Fibroblast of skin of left quadriceps (primary cell): ENCODE measurements at regions not wholly inside any gene's neighbourhood (a gene's known extent, or its start where the extent isn't known, plus 50 kb on each side); places are given as distances from the start of the nearest gene placed in this dataset.
"Not testable (repeated sequence)": the region's sequence is repeated elsewhere in the genome, so short reads cannot be mapped to it uniquely, and the experiment has no call there.

Source experiments
- DNase-seq, 2 experiments: peaks; one replicate each; pipeline ENCODE4 v3.0.0-alpha.2; 2013; ENCODE audit warnings: low read depth in 2 of 2

DNA sequence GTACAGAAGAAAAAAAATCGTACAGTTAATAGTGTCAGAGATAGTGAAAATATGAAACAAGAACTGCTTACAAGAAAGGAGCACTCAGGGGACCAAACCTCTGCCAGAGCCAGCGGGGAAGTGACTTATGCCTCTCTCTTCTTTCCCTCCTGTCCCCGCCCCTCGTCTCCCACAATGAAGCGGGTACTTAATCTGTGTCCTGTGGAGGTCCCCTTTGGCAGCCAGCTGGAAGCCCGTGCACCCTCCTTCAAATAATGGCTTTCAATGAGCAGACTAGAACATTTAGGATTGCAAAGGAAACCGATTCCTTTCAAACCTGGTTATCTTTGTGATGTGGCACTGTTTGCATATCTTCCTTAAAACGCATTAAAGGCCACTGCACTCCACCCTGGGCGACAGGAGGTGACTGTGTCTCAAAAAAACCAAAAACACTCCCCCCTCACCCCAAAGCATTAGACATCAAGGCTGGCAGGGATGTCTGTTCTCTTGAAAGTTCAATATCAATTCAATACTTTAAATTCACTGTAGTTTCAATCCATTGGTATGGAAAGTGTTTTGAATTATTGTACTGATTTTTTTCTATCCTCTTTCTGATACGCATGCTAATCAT lies 51.7 kb downstream of the PPIAL4C start:
- DNase-seq: not testable (repeated sequence)

- DNase-seq: peak; percentile 88
Observed at GRCh38 chr1:149636286-149637122, 52.9 kb downstream of the PPIAL4C start.

DNA sequence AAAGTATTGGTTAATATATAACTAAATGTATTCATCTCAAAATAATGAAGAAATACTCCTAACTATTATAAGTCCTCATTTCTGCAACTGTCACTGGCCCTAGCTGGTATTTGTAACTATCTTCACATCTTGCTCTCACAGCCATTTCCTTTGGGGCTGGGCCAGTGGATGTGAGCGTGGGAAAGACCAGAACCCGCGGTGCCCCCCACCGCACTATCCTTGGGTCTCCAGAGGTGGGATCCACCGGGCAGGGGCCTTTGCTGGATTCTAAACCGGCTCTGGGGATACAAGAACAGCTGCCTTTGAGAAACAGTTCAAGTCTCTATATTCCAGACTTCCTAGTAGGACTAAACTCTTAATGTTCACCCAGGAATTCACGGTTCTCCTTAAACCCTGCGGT lies 54.8 kb downstream of the PPIAL4C start:
- DNase-seq: not testable (repeated sequence)

- DNase-seq: not testable (repeated sequence)
Observed at GRCh38 chr1:149638901-149639658, 55.4 kb downstream of the PPIAL4C start.

- not testable (repeated sequence) for DNase-seq
Observed at GRCh38 chr1:149641179-149641578, 57.5 kb downstream of the PPIAL4C start.

DNA sequence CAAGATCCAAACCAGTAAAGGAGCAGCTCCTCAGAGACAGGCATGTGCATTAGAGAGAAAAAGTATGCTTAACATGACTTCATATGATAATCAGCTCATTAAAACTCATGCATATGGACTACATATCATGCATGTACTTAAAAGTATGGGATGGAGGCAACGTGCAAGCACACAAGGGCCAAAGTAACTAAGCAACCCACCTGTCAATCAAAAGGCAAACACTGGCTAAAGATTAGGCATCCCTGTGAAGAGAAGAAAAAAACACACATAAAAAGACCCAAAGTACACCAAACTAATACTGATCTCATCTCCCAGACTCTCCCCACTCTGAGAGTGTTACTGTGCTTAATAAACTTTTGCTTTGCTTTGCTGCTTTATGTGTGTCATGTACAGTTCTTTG lies 61.2 kb downstream of the PPIAL4C start:
- DNase-seq: not testable (repeated sequence)

DNA sequence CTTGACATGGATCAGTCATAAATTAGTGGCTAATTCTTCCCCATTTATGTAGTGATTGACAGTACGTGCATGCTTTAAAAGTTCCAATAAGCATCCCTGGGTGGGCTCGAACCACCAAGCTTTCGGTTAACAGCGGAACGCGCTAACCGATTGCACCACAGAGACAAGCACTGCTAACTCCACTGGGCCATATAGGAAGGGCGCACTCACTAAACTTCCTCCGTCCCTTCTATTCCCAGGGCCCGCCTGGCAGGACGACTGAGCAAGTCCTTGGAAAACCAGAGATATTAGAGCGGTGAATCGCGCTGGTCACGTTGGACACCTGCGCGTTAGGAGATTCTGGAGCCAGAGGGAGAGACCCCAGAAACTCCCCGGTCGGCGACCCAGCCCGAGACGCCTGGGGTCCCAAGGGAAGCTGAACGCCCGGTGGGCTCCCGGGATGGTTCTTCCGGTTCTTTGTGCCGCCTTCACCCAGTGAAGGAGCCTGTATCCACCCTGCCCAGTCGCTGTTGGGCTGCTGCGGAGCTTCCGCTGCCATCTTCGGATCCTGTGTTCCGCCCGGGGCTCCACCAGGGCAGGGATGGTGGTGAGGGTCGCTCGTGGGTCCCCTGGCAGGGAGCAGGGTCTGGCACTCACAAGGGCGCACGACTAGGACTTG lies 62.8 kb downstream of the PPIAL4C start:
- not testable (repeated sequence) for DNase-seq

GRCh38 chr1:149647018-149647373 lies 63.3 kb downstream of the PPIAL4C start:
- DNase-seq: not testable (repeated sequence)

DNA sequence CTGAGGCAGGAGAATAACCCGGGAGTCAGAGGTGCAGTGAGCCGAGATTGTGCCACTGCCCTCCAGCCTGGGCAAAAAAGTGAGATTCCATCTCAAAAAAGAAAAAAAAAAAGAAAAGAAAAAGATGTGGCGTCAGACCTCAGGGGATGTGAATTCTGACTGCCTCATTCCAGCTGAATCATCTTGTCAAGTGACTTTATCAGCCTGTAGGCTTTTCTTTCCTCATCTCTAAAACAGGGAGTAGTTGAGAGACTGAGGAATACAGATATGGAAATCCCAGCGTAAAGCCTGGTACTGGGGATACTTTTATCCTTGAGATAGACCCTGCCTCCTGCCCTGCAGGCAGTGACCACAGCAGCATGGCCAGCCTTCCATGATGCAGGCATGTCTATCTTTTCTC lies 74.1 kb downstream of the PPIAL4C start:
- not testable (repeated sequence) for DNase-seq

DNA sequence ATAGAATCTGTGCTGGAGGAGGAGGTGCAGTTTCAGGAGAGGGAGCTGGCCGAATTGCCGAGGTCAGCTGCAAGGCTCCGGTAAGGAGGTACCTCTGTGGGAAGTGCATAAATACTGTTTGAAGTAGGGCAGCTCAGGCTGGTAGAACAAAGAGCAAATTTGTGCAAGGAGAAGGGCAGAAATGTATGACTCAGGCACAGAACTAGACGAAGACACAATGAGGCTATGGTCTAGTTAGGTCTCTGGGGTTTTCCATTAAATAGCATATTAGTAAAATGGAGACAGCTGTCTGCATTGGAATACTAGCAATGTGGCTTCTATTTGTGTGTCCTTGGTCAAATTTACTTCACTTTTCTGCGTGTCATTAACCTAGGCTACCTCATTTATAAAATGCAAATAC lies 74.5 kb downstream of the PPIAL4C start:
- not testable (repeated sequence) for DNase-seq

DNA sequence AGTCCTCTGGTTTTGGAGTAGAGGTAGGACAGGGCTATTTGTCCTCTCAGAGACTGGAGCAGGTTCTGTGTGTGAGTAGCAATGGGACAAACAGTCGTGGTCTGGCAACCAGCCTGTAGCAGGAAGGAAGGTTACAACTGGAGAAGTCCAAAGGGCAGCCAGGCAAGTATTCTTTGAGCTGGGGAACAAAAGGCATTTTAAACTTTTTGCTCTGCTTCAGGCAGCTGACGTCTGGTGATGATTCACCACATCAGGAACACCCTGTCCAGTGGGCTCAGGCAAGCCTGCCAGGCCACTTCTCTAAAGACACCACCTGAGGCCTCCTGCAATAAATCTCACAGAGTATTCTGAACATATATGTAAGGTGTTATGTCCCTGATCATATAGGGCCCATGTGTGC lies 81.0 kb downstream of the PPIAL4C start:
- not testable (repeated sequence) for DNase-seq

- not testable (repeated sequence) for DNase-seq
Observed at GRCh38 chr1:149665033-149665432, 81.4 kb downstream of the PPIAL4C start.

DNA sequence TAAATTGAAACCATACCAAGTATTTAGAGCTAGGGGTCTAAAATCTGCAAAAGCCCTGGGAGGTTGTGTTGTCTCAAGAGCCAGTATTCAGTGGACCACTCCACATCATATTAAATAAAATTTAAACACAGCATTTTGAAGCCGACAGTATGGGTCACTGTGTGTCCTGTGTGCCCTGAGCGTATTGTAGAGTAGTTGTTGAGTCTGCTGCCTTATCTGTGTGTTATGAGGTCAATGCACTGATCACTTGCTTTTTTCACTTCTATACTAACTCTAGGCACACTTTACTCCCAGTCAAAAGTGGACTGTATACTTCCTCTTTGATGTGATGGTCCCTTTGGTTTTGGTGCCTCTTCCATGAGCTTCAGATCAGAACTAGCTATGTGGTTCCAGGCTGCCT lies 81.9 kb downstream of the PPIAL4C start:
- DNase-seq: not testable (repeated sequence)

DNA sequence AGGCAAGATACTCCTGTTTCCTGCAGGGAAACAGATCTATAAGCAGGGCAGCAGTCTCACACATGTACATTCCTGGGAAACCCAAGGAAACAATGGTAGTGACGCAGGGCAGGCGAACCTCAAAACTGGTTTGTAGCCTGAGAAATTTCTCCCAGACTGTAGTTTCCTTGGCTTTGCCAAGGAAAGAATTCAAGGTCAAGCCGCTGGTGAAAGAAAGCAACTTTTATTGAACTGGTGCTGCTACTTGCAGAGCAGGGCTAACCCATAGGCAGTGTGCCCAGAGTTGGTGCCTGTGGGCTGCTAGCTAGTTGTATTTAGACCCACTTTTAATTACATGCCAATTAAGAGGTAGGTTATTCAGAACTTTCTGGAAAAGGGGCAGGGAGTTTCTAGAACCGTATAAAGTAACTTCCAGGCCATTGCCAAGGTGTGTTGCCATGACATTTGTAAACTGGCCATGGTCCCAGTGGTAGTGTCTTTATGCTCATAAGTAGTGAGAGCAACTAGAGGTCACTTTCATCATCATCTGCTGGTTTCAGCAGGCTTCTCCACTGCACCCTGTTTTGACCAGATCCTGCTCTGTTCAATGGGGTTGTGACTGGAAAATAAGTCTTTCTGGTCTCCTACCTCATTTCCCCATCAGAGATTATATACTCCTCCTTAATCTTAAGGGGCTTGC lies 89.7 kb downstream of the PPIAL4C start:
- DNase-seq: not testable (repeated sequence)

DNA sequence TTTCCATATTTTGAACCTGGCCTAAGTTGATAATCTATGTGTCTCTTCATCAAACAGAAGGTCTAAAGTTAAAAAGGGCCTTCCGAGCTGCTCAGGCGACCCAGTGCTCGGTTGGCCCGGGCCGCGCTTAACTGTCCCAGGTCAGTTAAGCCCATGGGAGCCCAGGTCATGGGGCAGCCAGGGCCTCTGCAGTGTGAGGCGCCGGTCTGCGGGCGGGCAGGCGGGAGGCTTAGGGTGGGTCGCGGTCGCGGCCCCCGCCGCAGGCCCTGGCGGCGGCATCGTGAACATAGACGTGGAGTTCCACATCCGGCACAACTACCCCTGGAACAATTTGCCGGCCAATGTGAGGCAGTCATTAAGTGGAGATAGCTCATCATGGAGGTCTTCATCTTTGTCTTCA lies 91.3 kb downstream of the PPIAL4C start:
- DNase-seq: not testable (repeated sequence)

- DNase-seq: not testable (repeated sequence)
Observed at GRCh38 chr1:149677359-149677758, 93.7 kb downstream of the PPIAL4C start.

DNA sequence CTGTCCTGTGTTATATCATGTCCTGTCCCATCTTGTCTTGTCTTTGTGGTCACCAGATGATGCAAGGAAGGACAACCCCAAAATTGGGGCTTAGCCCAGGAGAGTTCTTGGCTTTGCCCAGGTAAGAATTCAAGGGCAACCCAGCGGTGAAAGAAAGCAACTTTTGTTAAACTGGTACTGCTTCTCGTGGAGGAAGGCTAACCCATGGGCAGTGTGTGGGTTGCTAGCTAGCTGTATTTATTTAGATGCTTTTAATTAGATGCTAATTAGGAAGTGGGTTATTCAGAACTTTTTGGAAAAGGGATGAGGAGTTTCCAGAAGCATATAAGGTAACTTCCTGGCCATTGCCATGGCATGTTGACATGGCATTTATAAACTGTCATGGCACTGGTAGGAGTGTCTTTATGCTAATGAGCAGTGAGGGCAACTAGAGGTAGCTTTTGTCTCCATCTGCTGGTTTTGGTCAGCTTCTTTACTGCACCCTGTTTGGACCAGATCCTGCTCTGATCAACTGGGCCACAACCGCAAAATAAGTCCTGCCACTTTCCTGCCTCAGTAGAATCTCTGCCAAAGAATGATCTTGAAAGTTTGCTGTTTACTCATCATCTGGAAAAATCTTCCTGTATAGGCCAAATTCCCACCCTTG lies 95.8 kb upstream of the FCGR1A start:
- not testable (repeated sequence) for DNase-seq

DNA sequence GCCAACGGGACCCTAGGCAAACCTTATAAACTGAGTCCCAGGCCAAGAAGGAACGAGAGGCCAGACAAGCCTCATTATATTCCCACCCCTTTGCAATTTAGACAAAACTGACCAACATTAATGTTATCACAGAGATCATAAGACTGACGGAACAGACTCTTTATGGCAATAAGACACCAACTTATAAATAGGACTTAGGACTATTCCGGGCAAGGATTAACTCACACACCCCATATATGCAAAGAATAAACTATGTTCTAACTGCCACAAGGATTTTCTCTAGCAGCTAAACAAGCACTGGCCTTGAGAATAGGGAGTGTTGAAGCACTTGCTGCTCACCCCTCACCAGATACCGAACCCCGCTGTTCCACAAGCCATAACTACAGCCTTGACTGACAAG lies 91.1 kb upstream of the FCGR1A start:
- DNase-seq: not testable (repeated sequence)

DNA sequence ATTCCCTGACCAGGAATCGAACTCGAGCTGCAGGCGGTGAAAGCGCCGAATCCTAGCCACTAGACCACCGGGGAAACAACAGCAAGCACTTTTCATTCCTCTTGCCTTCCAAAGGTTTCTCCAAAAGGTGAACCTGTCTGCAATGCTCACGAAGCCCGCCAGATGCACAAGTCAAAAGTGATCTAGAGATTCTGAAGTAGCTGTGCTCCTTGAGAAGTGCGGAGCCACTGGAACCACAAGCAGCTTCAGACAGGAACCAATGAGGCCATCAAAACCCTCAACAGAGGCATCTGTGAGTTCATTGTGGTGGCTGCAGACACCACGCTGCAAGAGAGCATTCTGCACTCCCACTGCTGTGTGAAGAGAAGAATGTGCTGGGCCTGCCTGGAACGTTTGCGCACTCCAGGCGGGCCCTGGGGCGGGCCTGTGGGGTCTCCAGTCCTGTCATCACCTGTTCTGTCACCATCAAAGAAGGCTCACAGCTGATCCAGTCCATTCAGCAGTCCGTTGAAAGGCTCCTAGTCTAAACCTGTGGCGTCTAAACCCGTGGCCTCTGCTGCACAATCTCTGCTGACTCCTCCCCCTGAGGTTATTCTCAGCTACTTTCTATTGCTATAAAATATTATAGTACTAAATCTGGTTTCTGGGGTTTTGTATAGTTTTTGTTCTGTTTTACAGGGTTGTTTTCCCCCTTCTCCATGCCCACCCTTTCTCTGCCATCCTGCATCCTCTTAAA lies 89.5 kb upstream of the FCGR1A start:
- not testable (repeated sequence) for DNase-seq

- not testable (repeated sequence) for DNase-seq
Observed at GRCh38 chr1:149695066-149695465, 87.4 kb upstream of the FCGR1A start.
